DOHH2 (cell line): ENCODE measurements at regions not wholly inside any gene's neighbourhood (a gene's known extent, or its start where the extent isn't known, plus 50 kb on each side); places are given as distances from the start of the nearest gene placed in this dataset.

ENCODE experiments used
- EZH2phosphoT487 ChIP-seq: fragments of 200-600 bp; sonication (generic); IDR thresholded peaks from 2 replicates; pipeline ENCODE4 v1.6.1; 2017; ENCODE audit warnings: borderline replicate concordance, mild to moderate bottlenecking, antibody characterized with exemption, low read length, moderate library complexity, mixed read lengths
- TF ChIP-seq, protein P1 (sequence below): fragments of 200-600 bp; sonication (generic); IDR thresholded peaks from one replicate; pipeline ENCODE4 v1.5.1; 2014; ENCODE audit warnings: antibody characterized with exemption, mild to moderate bottlenecking, low read depth, low read length; ENCODE audit not compliant: poor library complexity, severe bottlenecking

DNA sequence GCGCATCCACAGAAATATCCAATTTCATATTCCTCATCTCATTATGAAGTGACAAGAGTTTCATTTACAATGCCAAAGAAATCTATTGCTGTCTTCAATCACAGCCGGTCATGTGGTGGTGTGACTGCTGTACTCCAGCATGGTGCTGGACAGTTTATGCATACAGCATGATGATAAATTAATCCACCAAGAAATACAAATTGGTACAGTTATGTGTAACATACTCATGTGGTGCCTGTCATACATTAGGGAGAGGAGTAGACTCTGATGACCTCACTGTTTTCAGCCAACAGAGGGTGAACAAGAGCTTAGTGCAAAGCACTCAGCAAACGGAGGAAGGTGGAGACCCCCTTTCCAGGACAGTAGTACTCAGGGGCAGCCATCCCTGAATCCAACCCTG, 178.4 kb upstream of the SYNDIG1 start:
- TF ChIP-seq, protein P1, sequence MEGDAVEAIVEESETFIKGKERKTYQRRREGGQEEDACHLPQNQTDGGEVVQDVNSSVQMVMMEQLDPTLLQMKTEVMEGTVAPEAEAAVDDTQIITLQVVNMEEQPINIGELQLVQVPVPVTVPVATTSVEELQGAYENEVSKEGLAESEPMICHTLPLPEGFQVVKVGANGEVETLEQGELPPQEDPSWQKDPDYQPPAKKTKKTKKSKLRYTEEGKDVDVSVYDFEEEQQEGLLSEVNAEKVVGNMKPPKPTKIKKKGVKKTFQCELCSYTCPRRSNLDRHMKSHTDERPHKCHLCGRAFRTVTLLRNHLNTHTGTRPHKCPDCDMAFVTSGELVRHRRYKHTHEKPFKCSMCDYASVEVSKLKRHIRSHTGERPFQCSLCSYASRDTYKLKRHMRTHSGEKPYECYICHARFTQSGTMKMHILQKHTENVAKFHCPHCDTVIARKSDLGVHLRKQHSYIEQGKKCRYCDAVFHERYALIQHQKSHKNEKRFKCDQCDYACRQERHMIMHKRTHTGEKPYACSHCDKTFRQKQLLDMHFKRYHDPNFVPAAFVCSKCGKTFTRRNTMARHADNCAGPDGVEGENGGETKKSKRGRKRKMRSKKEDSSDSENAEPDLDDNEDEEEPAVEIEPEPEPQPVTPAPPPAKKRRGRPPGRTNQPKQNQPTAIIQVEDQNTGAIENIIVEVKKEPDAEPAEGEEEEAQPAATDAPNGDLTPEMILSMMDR: no peak
- TF ChIP-seq EZH2phosphoT487: no peak
